T-helper 17 cell (primary cell): ENCODE measurements at regions not wholly inside any gene's neighbourhood (a gene's known extent, or its start where the extent isn't known, plus 50 kb on each side); places are given as distances from the start of the nearest gene placed in this dataset.
A peak's percentile ranks its signal among the peaks of the same experiment; 100 is the strongest.
"Not testable (repeated sequence)": the region's sequence is repeated elsewhere in the genome, so short reads cannot be mapped to it uniquely, and the experiment has no call there.

Experiments used
- ATAC-seq: fragments of 150-1000 bp; cut with Tn5 transposase; 2 replicates; pipeline ENCODE4 v1.10.0; 2021; ENCODE audit warnings: mild to moderate bottlenecking, moderate library complexity
- DNase-seq, 3 donors: peaks; one replicate each; pipeline versions ENCODE4 v3.0.0 to v3.0.0-alpha.2; 2020 to 2021
- H3K9me3 ChIP-seq: one replicate; pipeline ENCODE4 v1.7.0; 2013; ENCODE audit warnings: low read length, mild to moderate bottlenecking; ENCODE audit not compliant: control insufficient read depth, poor library complexity, severe bottlenecking
- H3K27ac Mint-ChIP-seq: one replicate; pipeline ENCODE4 v1.8.0; 2022; ENCODE audit warnings: mild to moderate bottlenecking, moderate library complexity, mixed read lengths
- H3K27me3 Mint-ChIP-seq: one replicate; pipeline ENCODE4 v1.8.0; 2022; ENCODE audit warnings: mixed read lengths
- H3K36me3 Mint-ChIP-seq: one replicate; pipeline ENCODE4 v1.8.0; 2022; ENCODE audit warnings: low read depth, mixed read lengths
- H3K4me1 Mint-ChIP-seq: one replicate; pipeline ENCODE4 v1.8.0; 2022; ENCODE audit warnings: mild to moderate bottlenecking, mixed read lengths
- H3K4me3 Mint-ChIP-seq: one replicate; pipeline ENCODE4 v1.8.0; 2022; ENCODE audit warnings: mild to moderate bottlenecking, moderate library complexity, mixed read lengths

- Mint-ChIP-seq H3K4me3 (peak overlapping the region; percentile 32), H3K36me3 (peaks cover 2% of the 10 kb centered on the region), H3K4me1 (peaks cover 14% of the 10 kb centered on the region), H3K27ac (no peak overlapping the region), H3K27me3 (peaks cover 47% of the 10 kb centered on the region)
- H3K9me3 ChIP-seq = peaks cover 3% of the 10 kb centered on the region
- no peak for ATAC-seq
- no peak for DNase-seq
Measured at GRCh38 chr4:3878678-3879077, 112.5 kb downstream of the ADRA2C start.

GRCh38 chr4:3879681-3880614 is 113.8 kb downstream of the ADRA2C start:
- ATAC-seq (peak; percentile 66), DNase-seq (no peak)
- H3K4me1 Mint-ChIP-seq = peaks cover 14% of the 10 kb centered on the region
- H3K27ac Mint-ChIP-seq = peak overlapping the region; percentile 47
- H3K9me3 ChIP-seq = peaks cover 3% of the 10 kb centered on the region
- H3K4me3 Mint-ChIP-seq = peak overlapping the region; percentile 77
- H3K36me3 Mint-ChIP-seq = peaks cover 3% of the 10 kb centered on the region
- peaks cover 52% of the 10 kb centered on the region for H3K27me3 Mint-ChIP-seq

GRCh38 chr4:3880615-3881120 is 114.5 kb downstream of the ADRA2C start:
- ATAC-seq = peak; percentile 83
- no peak overlapping the region for H3K27ac Mint-ChIP-seq
- H3K4me1 Mint-ChIP-seq = peaks cover 14% of the 10 kb centered on the region
- peak overlapping the region; percentile 73 for H3K4me3 Mint-ChIP-seq
- peaks cover 3% of the 10 kb centered on the region for H3K9me3 ChIP-seq
- H3K27me3 Mint-ChIP-seq = peaks cover 54% of the 10 kb centered on the region
- DNase-seq = peak; percentile 32 to 58 (median 35)
- peaks cover 3% of the 10 kb centered on the region for H3K36me3 Mint-ChIP-seq

GRCh38 chr4:3882316-3882885 is 116.2 kb downstream of the ADRA2C start:
- H3K36me3 Mint-ChIP-seq, ATAC-seq, H3K9me3 ChIP-seq, H3K4me3 Mint-ChIP-seq, H3K27ac Mint-ChIP-seq, DNase-seq: not testable (repeated sequence)
- Mint-ChIP-seq H3K4me1 (peaks cover 14% of the 10 kb centered on the region), H3K27me3 (peaks cover 66% of the 10 kb centered on the region)

- H3K4me1 Mint-ChIP-seq, H3K27ac Mint-ChIP-seq, H3K9me3 ChIP-seq, H3K36me3 Mint-ChIP-seq, DNase-seq, H3K4me3 Mint-ChIP-seq, ATAC-seq: not testable (repeated sequence)
- H3K27me3 Mint-ChIP-seq = peaks cover 64% of the 10 kb centered on the region
Measured at GRCh38 chr4:3884261-3884660, 118.1 kb downstream of the ADRA2C start.

GRCh38 chr4:3893590-3893989 is 127.4 kb downstream of the ADRA2C start:
- not testable (repeated sequence) for DNase-seq, H3K36me3 Mint-ChIP-seq, H3K4me1 Mint-ChIP-seq, ATAC-seq, H3K27ac Mint-ChIP-seq, H3K9me3 ChIP-seq, H3K4me3 Mint-ChIP-seq
- H3K27me3 Mint-ChIP-seq = peaks cover 52% of the 10 kb centered on the region

GRCh38 chr4:3894086-3894959 is 128.1 kb downstream of the ADRA2C start:
- H3K4me3 Mint-ChIP-seq, H3K9me3 ChIP-seq, H3K4me1 Mint-ChIP-seq, H3K36me3 Mint-ChIP-seq, ATAC-seq, DNase-seq, H3K27ac Mint-ChIP-seq: not testable (repeated sequence)
- H3K27me3 Mint-ChIP-seq = peaks cover 47% of the 10 kb centered on the region

- no peak overlapping the region for H3K4me3 Mint-ChIP-seq
- H3K27ac Mint-ChIP-seq = no peak overlapping the region
Measured at GRCh38 chr4:3896441-3896840, 130.3 kb downstream of the ADRA2C start.

GRCh38 chr4:3896871-3897578 is 130.8 kb downstream of the ADRA2C start:
- not testable (repeated sequence) for H3K36me3 Mint-ChIP-seq, DNase-seq, H3K27ac Mint-ChIP-seq, H3K4me3 Mint-ChIP-seq, ATAC-seq, H3K9me3 ChIP-seq, H3K4me1 Mint-ChIP-seq
- peaks cover 40% of the 10 kb centered on the region for H3K27me3 Mint-ChIP-seq

More at GRCh38 chr4:3896441-3896840, 130.3 kb downstream of the ADRA2C start:
- DNase-seq = no peak
- H3K9me3 ChIP-seq = no peaks in the 10 kb centered on the region
- Mint-ChIP-seq H3K27me3 (peaks cover 40% of the 10 kb centered on the region), H3K36me3 (no peaks in the 10 kb centered on the region), H3K4me1 (no peaks in the 10 kb centered on the region)
- no peak for ATAC-seq

- H3K4me1 Mint-ChIP-seq = peaks cover 4% of the 10 kb centered on the region
- H3K27ac Mint-ChIP-seq = no peak overlapping the region
- no peak for ATAC-seq
- DNase-seq = no peak
- no peaks in the 10 kb centered on the region for H3K9me3 ChIP-seq
- H3K27me3 Mint-ChIP-seq = peaks cover 42% of the 10 kb centered on the region
- peaks cover 3% of the 10 kb centered on the region for H3K36me3 Mint-ChIP-seq
- no peak overlapping the region for H3K4me3 Mint-ChIP-seq
Measured at GRCh38 chr4:3898098-3898497, 131.9 kb downstream of the ADRA2C start.

- DNase-seq, H3K4me1 Mint-ChIP-seq, H3K27ac Mint-ChIP-seq, H3K4me3 Mint-ChIP-seq, H3K9me3 ChIP-seq, H3K36me3 Mint-ChIP-seq, ATAC-seq: not testable (repeated sequence)
- peaks cover 39% of the 10 kb centered on the region for H3K27me3 Mint-ChIP-seq
Measured at GRCh38 chr4:3898928-3899327, 132.7 kb downstream of the ADRA2C start.

- DNase-seq, H3K4me1 Mint-ChIP-seq, H3K27ac Mint-ChIP-seq, H3K4me3 Mint-ChIP-seq, H3K9me3 ChIP-seq, H3K36me3 Mint-ChIP-seq, ATAC-seq: not testable (repeated sequence)
- peaks cover 51% of the 10 kb centered on the region for H3K27me3 Mint-ChIP-seq
Measured at GRCh38 chr4:3904264-3904955, 138.2 kb downstream of the ADRA2C start.
